HCT116 (cell line): ENCODE measurements at regions not wholly inside any gene's neighbourhood (a gene's known extent, or its start where the extent isn't known, plus 50 kb on each side); places are given as distances from the start of the nearest gene placed in this dataset.

Source experiments
- ATAC-seq: fragments of 200-7000 bp; cut with Tn5 transposase; 2 replicates; pipeline ENCODE4 v1.9.1; 2020; ENCODE audit warnings: mild to moderate bottlenecking, moderate library complexity
- BruUV-seq: library from RNA; stranded (reverse); fragments of 400-500 nt; replicated peaks from 2 replicates; lab custom pipeline; 2021; lab: Mats Ljungman, UMichigan
- CTCF ChIA-PET: fragments of 300-600 bp; sonication (Branson Sonifier 250); formaldehyde crosslinking; loops from one replicate; lab custom pipeline; 2021; ENCODE audit warnings: antibody characterized with exemption; lab: Charles Lee
- POLR2A ChIA-PET: fragments of 300-600, 350-600 bp; sonication (Branson Sonifier 250); formaldehyde crosslinking; loops from one replicate; lab custom pipeline; 2021; ENCODE audit warnings: antibody characterized with exemption; lab: Charles Lee
- RAD21 ChIA-PET, 2 experiments: fragments of 300-600 bp; sonication (Branson Sonifier 250); formaldehyde crosslinking; loops; one replicate each; lab custom pipeline; 2023; ENCODE audit warnings: low total read pairs in 2 of 2; ENCODE audit not compliant: uncharacterized antibody in 2 of 2, unreplicated experiment in 2 of 2, low non-redundant PET in 1 of 2; lab: Charles Lee
- DNase-seq: peaks from one replicate; pipeline ENCODE4 v3.0.0-alpha.2; 2010; ENCODE audit warnings: low read depth, low spot score
- H2AFZ ChIP-seq: fragments of 200-600 bp; shearing (Covaris generic), sonication (generic); 2 replicates; pipeline ENCODE4 v1.6.1; 2017; ENCODE audit warnings: low read depth, mixed run types, mixed read lengths, antibody characterized with exemption, low read length; ENCODE audit not compliant: poor library complexity, severe bottlenecking
- H3K27ac ChIP-seq: 2 replicates; pipeline ENCODE4 v1.5.1; 2012; ENCODE audit warnings: low read depth, low read length
- H3K27me3 ChIP-seq: fragments of 200-600 bp; sonication (generic); 2 replicates; pipeline ENCODE4 v1.6.1; 2016; ENCODE audit warnings: mixed run types, low read length, mixed read lengths; ENCODE audit not compliant: insufficient read depth
- H3K36me3 ChIP-seq, 2 experiments: fragments of 200-500 bp in 1 of 2; fragments of 200-600 bp in 1 of 2; sonication (Bioruptor generic) in 1 of 2; sonication (generic) in 1 of 2; 2 replicates each; pipeline versions ENCODE4 v1.5.1 to v1.6.1; 2014 to 2016; ENCODE audit warnings: low read length in 2 of 2, inconsistent platforms in 1 of 2, mixed read lengths in 1 of 2, mixed run types in 1 of 2; ENCODE audit not compliant: insufficient read depth in 2 of 2, control insufficient read depth in 1 of 2
- H3K4me1 ChIP-seq, 2 experiments: fragments of 200-600 bp in 1 of 2; sonication (generic) in 1 of 2; 2 replicates each; pipeline versions ENCODE4 v1.5.1 to v1.6.1; 2012 to 2017; ENCODE audit warnings: low read length in 2 of 2, inconsistent platforms in 1 of 2, mild to moderate bottlenecking in 1 of 2, mixed read lengths in 1 of 2, mixed run types in 1 of 2, moderate library complexity in 1 of 2; ENCODE audit not compliant: insufficient read depth in 2 of 2, control insufficient read depth in 1 of 2
- H3K4me2 ChIP-seq: fragments of 200-600 bp; sonication (generic); 2 replicates; pipeline ENCODE4 v1.6.1; 2017; ENCODE audit warnings: mixed run types, low read length, mixed read lengths
- H3K4me3 ChIP-seq, 2 experiments: fragments of 200-600 bp in 1 of 2; sonication (generic) in 1 of 2; replicated peaks in 1 of 2; 2 replicates each; pipeline ENCODE4 v1.5.1; 2011 to 2016; ENCODE audit warnings: low read length in 2 of 2, control low read depth in 1 of 2, low read depth in 1 of 2, mild to moderate bottlenecking in 1 of 2, mixed read lengths in 1 of 2, mixed run types in 1 of 2
- H3K79me2 ChIP-seq: fragments of 200-600 bp; sonication (generic); 2 replicates; pipeline ENCODE4 v1.6.1; 2017; ENCODE audit warnings: mild to moderate bottlenecking, mixed run types, low read length, moderate library complexity, mixed read lengths; ENCODE audit not compliant: insufficient read depth
- H3K9ac ChIP-seq: fragments of 200-600 bp; sonication (generic); 2 replicates; pipeline ENCODE4 v1.6.1; 2016; ENCODE audit warnings: low read length, mixed read lengths
- H3K9me2 ChIP-seq: fragments of 200-600 bp; sonication (generic), shearing (Covaris generic); 2 replicates; pipeline ENCODE4 v1.6.1; 2017; ENCODE audit warnings: mixed run types, mild to moderate bottlenecking, moderate library complexity; ENCODE audit not compliant: insufficient read depth
- H3K9me3 ChIP-seq, 2 experiments: fragments of 200-500 bp in 1 of 2; fragments of 200-600 bp in 1 of 2; sonication (Bioruptor generic) in 1 of 2; sonication (generic) in 1 of 2; 2 replicates each; pipeline ENCODE4 v1.6.1; 2014 to 2017; ENCODE audit warnings: low read length in 2 of 2, mixed read lengths in 2 of 2, inconsistent platforms in 1 of 2, low read depth in 1 of 2, mild to moderate bottlenecking in 1 of 2, mixed run types in 1 of 2, moderate library complexity in 1 of 2; ENCODE audit not compliant: control insufficient read depth in 1 of 2, insufficient read depth in 1 of 2
- H4K20me1 ChIP-seq: fragments of 200-600 bp; sonication (generic), shearing (Covaris generic); 2 replicates; pipeline ENCODE4 v1.6.1; 2017; ENCODE audit warnings: mixed run types, mild to moderate bottlenecking, moderate library complexity; ENCODE audit not compliant: insufficient read depth
- CEBPB ChIP-seq: IDR thresholded peaks from 2 replicates; pipeline ENCODE4 v1.6.1; 2012; ENCODE audit warnings: low read depth
- EGR1 ChIP-seq: IDR thresholded peaks from 2 replicates; pipeline ENCODE4 v1.6.1; 2012; ENCODE audit warnings: low read depth
- JUND ChIP-seq: IDR thresholded peaks from 2 replicates; pipeline ENCODE4 v1.6.1; 2012
- POLR2A ChIP-seq: IDR thresholded peaks from 2 replicates; pipeline ENCODE4 v1.7.0; 2011; ENCODE audit warnings: borderline replicate concordance; ENCODE audit not compliant: insufficient read depth, insufficient read length; ENCODE audit errors: extremely low read depth
- POLR2AphosphoS5 ChIP-seq: IDR thresholded peaks from 2 replicates; pipeline ENCODE4 v1.6.1; 2011; ENCODE audit warnings: mild to moderate bottlenecking, low read depth, low read length, moderate library complexity
- SIN3A ChIP-seq: IDR thresholded peaks from 2 replicates; pipeline ENCODE4 v1.6.1; 2012; ENCODE audit warnings: low read depth
- SP1 ChIP-seq: IDR thresholded peaks from 2 replicates; pipeline ENCODE4 v1.6.1; 2012; ENCODE audit warnings: low read depth
- SRF ChIP-seq: IDR thresholded peaks from 2 replicates; pipeline ENCODE4 v1.6.1; 2012; ENCODE audit warnings: low read depth
- ZFX ChIP-seq: fragments of 450-650 bp; IDR thresholded peaks from 2 replicates; pipeline ENCODE4 v1.6.1; 2017
- ZNF274 ChIP-seq: fragments of 200-500 bp; sonication (Bioruptor generic); IDR thresholded peaks from 2 replicates; pipeline ENCODE4 v1.6.1; 2014; ENCODE audit warnings: mild to moderate bottlenecking, low read depth, low read length, inconsistent platforms
- intact Hi-C: fragments of 100-400 bp; cut with micrococcal nuclease; formaldehyde crosslinking; loops from 2 replicates; pipeline ENCODE4 v1.10.0; 2022
- TF ChIP-seq, protein P1 (sequence below): IDR thresholded peaks from 2 replicates; pipeline ENCODE4 v1.6.1; 2012
- TF ChIP-seq, protein P2 (sequence below): IDR thresholded peaks from 2 replicates; pipeline ENCODE4 v1.6.1; 2012; ENCODE audit warnings: low read depth
- TF ChIP-seq, protein P3 (sequence below), 3 experiments: fragments of 200-600 bp in 1 of 3; sonication (generic) in 1 of 3; IDR thresholded peaks in 2 of 3; conservative IDR thresholded peaks in 1 of 3; 2 replicates each; pipeline ENCODE4 v1.5.1; 2012 to 2017; ENCODE audit warnings: low read depth in 2 of 3, low read length in 2 of 3, antibody characterized with exemption in 1 of 3, borderline replicate concordance in 1 of 3, control low read depth in 1 of 3, mild to moderate bottlenecking in 1 of 3, mixed read lengths in 1 of 3, mixed run types in 1 of 3, moderate library complexity in 1 of 3; ENCODE audit not compliant: insufficient read depth in 1 of 3
- TF ChIP-seq, protein P4 (sequence below): IDR thresholded peaks from 2 replicates; pipeline ENCODE4 v1.6.1; 2011; ENCODE audit warnings: mild to moderate bottlenecking, low read length, moderate library complexity; ENCODE audit not compliant: insufficient replicate concordance; ENCODE audit errors: extremely low read depth
- TF ChIP-seq, protein P5 (sequence below): IDR thresholded peaks from 2 replicates; pipeline ENCODE4 v1.6.1; 2012

DNA sequence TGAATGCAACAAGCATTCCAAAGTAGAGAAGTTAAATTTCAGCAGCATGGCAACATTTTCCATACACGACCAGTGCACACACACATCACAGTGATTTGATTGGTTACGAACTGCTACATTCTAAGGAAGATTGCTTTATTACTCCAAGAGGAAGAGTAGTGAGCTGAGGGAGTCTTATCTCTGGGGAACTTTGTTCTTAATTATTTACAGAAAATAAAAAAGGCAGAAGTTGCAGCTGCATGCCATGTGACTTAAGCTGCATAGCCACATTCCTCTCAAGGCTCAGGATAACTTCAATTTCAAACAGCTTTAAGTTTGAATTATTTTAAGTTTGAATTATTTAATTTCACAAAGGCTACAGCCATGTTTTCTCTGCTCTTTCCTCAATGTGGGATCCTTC, 71.6 kb upstream of the HSPB3 start:
- no peaks in the 10 kb centered on the region for H3K4me1 ChIP-seq
- H4K20me1 ChIP-seq: no peaks in the 10 kb centered on the region
- no TSS peak for BruUV-seq
- no peak for DNase-seq
- CTCF ChIA-PET: no interaction called here
- no peak for ATAC-seq
- H3K9me2 ChIP-seq: no peaks in the 10 kb centered on the region
- no peak overlapping the region for H3K9ac ChIP-seq
- no peak overlapping the region for H2AFZ ChIP-seq
- POLR2A ChIA-PET: no interaction called here
- no peaks in the 10 kb centered on the region for H3K36me3 ChIP-seq
- H3K4me3 ChIP-seq: no peak overlapping the region
- intact Hi-C loops: no loop called here
- H3K27ac ChIP-seq: no peak overlapping the region
- TF ChIP-seq JUND (no peak), SRF (no peak), SP1 (no peak), POLR2A (no peak), ZNF274 (no peak), CEBPB (no peak), EGR1 (no peak), ZFX (no peak), SIN3A (no peak), POLR2AphosphoS5 (no peak)
- TF ChIP-seq, protein P1, sequence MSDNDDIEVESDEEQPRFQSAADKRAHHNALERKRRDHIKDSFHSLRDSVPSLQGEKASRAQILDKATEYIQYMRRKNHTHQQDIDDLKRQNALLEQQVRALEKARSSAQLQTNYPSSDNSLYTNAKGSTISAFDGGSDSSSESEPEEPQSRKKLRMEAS: no peak
- TF ChIP-seq, protein P2, sequence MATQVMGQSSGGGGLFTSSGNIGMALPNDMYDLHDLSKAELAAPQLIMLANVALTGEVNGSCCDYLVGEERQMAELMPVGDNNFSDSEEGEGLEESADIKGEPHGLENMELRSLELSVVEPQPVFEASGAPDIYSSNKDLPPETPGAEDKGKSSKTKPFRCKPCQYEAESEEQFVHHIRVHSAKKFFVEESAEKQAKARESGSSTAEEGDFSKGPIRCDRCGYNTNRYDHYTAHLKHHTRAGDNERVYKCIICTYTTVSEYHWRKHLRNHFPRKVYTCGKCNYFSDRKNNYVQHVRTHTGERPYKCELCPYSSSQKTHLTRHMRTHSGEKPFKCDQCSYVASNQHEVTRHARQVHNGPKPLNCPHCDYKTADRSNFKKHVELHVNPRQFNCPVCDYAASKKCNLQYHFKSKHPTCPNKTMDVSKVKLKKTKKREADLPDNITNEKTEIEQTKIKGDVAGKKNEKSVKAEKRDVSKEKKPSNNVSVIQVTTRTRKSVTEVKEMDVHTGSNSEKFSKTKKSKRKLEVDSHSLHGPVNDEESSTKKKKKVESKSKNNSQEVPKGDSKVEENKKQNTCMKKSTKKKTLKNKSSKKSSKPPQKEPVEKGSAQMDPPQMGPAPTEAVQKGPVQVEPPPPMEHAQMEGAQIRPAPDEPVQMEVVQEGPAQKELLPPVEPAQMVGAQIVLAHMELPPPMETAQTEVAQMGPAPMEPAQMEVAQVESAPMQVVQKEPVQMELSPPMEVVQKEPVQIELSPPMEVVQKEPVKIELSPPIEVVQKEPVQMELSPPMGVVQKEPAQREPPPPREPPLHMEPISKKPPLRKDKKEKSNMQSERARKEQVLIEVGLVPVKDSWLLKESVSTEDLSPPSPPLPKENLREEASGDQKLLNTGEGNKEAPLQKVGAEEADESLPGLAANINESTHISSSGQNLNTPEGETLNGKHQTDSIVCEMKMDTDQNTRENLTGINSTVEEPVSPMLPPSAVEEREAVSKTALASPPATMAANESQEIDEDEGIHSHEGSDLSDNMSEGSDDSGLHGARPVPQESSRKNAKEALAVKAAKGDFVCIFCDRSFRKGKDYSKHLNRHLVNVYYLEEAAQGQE: no peak
- TF ChIP-seq, protein P3, sequence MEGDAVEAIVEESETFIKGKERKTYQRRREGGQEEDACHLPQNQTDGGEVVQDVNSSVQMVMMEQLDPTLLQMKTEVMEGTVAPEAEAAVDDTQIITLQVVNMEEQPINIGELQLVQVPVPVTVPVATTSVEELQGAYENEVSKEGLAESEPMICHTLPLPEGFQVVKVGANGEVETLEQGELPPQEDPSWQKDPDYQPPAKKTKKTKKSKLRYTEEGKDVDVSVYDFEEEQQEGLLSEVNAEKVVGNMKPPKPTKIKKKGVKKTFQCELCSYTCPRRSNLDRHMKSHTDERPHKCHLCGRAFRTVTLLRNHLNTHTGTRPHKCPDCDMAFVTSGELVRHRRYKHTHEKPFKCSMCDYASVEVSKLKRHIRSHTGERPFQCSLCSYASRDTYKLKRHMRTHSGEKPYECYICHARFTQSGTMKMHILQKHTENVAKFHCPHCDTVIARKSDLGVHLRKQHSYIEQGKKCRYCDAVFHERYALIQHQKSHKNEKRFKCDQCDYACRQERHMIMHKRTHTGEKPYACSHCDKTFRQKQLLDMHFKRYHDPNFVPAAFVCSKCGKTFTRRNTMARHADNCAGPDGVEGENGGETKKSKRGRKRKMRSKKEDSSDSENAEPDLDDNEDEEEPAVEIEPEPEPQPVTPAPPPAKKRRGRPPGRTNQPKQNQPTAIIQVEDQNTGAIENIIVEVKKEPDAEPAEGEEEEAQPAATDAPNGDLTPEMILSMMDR (IDR thresholded peaks at IDR 0.05 in 2 of 3, conservative IDR thresholded peaks at IDR 0.05 in 1 of 3; ENCODE audit: borderline replicate concordance in 1 of 3, insufficient read depth in 1 of 3, low read depth in 2 of 3, low read length in 2 of 3): no peak
- TF ChIP-seq, protein P4, sequence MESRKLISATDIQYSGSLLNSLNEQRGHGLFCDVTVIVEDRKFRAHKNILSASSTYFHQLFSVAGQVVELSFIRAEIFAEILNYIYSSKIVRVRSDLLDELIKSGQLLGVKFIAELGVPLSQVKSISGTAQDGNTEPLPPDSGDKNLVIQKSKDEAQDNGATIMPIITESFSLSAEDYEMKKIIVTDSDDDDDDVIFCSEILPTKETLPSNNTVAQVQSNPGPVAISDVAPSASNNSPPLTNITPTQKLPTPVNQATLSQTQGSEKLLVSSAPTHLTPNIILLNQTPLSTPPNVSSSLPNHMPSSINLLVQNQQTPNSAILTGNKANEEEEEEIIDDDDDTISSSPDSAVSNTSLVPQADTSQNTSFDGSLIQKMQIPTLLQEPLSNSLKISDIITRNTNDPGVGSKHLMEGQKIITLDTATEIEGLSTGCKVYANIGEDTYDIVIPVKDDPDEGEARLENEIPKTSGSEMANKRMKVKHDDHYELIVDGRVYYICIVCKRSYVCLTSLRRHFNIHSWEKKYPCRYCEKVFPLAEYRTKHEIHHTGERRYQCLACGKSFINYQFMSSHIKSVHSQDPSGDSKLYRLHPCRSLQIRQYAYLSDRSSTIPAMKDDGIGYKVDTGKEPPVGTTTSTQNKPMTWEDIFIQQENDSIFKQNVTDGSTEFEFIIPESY: no peak
- TF ChIP-seq, protein P5, sequence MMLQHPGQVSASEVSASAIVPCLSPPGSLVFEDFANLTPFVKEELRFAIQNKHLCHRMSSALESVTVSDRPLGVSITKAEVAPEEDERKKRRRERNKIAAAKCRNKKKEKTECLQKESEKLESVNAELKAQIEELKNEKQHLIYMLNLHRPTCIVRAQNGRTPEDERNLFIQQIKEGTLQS: no peak
- RAD21 ChIA-PET: no interaction called here
- no peaks in the 10 kb centered on the region for H3K79me2 ChIP-seq
- no peak overlapping the region for H3K4me2 ChIP-seq
- no peaks in the 10 kb centered on the region for H3K9me3 ChIP-seq
- H3K27me3 ChIP-seq: no peaks in the 10 kb centered on the region
